GM18498 (cell line): ENCODE measurements at regions not wholly inside any gene's neighbourhood (a gene's known extent, or its start where the extent isn't known, plus 50 kb on each side); places are given as distances from the start of the nearest gene placed in this dataset.
A peak's percentile ranks its signal among the peaks of the same experiment; 100 is the strongest.

Source experiments
- ATAC-seq: cut with Tn5 transposase; IDR thresholded peaks from one replicate; pipeline ENCODE4 v1.9.1; 2021; ENCODE audit warnings: mild to moderate bottlenecking, moderate library complexity; ENCODE audit not compliant: unreplicated experiment

GRCh38 chr5:92472981-92473566, 1090.0 kb upstream of the ARRDC3 start:
- ATAC-seq: no peak

DNA sequence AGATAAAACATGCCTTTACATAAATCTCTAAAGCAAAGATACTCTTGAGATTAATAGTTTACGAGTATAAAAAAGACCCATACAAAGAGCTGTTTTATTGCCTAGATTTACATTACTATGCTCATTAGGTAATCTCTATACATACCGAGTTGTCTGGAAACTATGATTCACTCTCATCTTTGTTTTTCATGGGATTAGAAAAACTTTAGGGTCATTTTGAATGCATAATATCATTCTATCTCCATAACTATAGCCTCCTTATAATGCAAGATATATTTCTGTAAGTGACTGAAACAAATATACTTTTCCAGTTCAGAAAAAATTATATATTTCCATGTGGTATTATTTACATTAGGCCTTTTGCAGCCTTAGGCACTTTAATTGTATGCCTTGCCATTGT, 1088.7 kb upstream of the ARRDC3 start:
- no peak for ATAC-seq

DNA sequence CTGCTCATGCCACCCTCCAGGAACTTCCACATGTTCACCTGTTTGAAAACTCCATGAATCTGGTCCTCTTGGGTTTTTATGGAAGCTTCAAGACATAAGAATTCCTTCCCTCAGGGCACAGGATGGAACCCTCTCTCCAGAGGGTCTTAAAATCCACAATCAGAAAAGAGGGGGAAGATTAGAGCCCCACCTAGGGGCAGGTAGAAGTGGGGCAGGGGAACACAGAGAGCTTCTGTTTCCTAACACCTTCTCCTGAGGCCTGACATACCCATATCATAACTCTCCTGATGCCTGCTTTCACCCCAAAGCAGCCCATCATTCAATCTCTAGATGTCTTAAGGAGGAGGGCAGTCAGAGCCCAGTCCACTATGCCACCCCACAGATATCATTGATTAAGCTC, 1087.7 kb upstream of the ARRDC3 start:
- no peak for ATAC-seq

GRCh38 chr5:92468295-92468694, 1085.2 kb upstream of the ARRDC3 start:
- no peak for ATAC-seq

- ATAC-seq: no peak
Observed at GRCh38 chr5:92467695-92468094, 1084.6 kb upstream of the ARRDC3 start.

DNA sequence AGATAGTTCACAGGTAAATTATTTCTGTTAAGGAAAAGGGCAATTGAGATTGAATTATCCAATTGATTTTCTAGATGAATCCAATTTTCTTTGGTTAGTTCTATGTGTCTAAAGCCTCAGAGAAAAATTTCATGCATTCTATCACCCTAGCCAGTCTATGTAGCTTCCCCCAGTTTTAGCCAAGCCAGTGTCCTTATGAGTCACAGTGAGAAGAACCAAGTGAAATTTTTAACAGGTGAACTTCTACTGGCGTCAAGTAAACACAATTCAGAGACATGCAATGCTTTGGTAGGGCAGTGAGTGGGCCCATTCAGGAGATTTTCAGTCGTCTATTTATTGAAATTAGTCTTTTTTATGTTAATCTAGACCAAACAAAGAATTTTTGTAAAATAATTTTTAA, 1077.4 kb upstream of the ARRDC3 start:
- ATAC-seq: peak; percentile 44

DNA sequence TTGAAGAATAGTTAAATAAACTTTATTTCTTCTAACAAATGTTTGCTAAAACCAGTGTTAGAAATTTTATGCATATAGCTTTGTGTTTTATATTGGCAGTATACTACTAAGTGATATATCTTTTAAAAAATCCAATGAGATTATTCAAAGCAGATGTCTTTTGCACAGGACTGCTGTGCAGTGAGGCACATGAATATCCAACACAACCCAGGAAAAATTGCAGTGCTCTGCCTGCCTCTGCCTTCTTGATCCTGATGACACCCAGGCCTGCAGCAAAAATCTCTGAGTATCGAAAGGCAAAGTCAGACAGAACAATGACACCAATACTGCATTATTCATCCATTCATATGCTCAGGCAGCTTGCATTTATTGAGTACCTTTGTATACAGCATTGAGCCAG, 1076.5 kb upstream of the ARRDC3 start:
- no peak for ATAC-seq

GRCh38 chr5:92455011-92455410, 1071.9 kb upstream of the ARRDC3 start:
- peak; percentile 99 for ATAC-seq

GRCh38 chr5:92444888-92445287, 1061.8 kb upstream of the ARRDC3 start:
- no peak for ATAC-seq

GRCh38 chr5:92435781-92436180, 1052.7 kb upstream of the ARRDC3 start:
- no peak for ATAC-seq

GRCh38 chr5:92429646-92430045, 1046.5 kb upstream of the ARRDC3 start:
- no peak for ATAC-seq

GRCh38 chr5:92428415-92428814, 1045.3 kb upstream of the ARRDC3 start:
- ATAC-seq: no peak

GRCh38 chr5:92424785-92425426, 1041.8 kb upstream of the ARRDC3 start:
- ATAC-seq: no peak

GRCh38 chr5:92421942-92422341, 1038.8 kb upstream of the ARRDC3 start:
- no peak for ATAC-seq

DNA sequence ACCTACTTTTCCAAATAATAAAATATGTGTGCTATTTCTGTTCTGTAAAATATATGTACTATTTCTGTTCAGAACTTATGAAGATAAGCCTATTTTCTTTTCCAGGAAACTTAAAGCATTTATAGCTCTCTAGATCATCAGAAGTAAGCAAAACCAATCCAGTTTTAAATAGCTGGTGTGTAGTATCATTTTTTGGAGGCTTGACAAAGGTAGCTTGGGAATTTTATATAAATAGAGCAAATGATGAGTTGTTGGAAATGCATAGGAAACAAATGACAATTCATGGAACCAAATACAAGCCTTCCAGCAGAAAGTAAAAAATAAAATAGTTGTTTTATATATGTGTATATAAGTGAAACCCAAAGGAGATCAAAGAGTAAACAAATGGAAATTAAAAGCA, 1038.1 kb upstream of the ARRDC3 start:
- ATAC-seq: no peak

DNA sequence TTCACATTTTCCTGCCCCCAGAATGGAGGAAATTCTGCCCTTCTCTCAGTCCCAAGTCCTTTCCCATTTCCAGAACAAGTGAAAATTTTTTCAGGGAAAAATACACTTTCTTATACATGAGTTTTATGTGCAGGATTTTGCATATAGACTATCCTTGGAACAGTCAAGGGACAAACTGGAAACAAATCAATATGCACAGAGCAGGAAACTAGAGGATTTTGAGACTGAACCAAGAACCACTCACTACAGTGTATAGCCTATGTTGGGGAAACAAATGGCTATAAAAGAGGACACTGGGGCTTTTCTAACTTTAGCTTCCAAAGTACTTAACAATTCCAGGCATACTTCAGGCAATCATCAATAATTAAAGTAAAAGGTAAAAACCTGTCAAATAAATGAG, 1036.1 kb upstream of the ARRDC3 start:
- no peak for ATAC-seq

DNA sequence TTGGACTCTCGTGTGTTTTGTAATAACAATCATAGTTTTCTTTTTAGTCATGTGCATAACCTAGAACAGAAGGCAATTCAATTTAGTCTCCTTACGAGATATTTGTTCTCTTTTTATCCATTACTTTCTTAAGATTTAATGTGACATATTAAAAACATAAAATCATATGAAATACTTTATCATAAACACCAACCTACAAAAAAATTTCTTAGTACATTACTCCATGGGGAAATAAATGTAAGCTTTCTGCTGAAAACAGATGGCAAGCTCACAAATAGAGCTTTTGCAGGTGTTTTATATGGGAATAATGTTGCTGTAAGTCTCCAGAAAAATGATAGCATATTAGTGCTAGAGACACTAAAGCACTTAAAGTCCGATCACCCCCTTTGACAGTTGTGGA, 1035.2 kb upstream of the ARRDC3 start:
- ATAC-seq: no peak

- ATAC-seq: no peak
Observed at GRCh38 chr5:92409134-92409533, 1026.0 kb upstream of the ARRDC3 start.

- no peak for ATAC-seq
Observed at GRCh38 chr5:92402956-92403702, 1020.0 kb upstream of the ARRDC3 start.

- ATAC-seq: no peak
Observed at GRCh38 chr5:92402045-92402444, 1018.9 kb upstream of the ARRDC3 start.

DNA sequence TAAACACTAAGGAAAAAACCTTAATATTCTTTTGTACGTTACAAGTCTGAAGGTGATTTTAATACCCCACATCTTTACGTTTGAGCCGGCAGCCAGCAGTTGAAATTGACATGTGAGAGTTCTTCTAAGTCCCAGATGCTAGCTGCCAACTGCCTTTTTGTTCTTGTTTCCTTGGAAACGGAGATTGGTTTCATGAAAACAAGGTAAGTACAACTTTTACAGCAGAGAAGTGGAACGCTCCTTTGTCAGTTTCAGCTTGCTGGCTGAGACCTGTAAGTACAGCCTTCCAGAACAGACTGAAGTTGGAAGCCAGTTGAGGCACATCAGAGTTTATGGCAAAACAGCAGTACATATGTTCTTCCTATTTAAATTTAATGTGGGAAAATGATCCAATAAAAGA, 1018.4 kb upstream of the ARRDC3 start:
- no peak for ATAC-seq

GRCh38 chr5:92394936-92395335, 1011.8 kb upstream of the ARRDC3 start:
- no peak for ATAC-seq
